ENCODE measurements at regions not wholly inside any gene's neighbourhood (a gene's known extent, or its start where the extent isn't known, plus 50 kb on each side); places are given as distances from the start of the nearest gene placed in this dataset.

- TF ChIP-seq REST (tag by site-specific recombination; IDR thresholded peaks at IDR 0.05) (no peak), ZIC2 (tag by site-specific recombination; IDR thresholded peaks at IDR 0.05) (no peak), PRDM2 (tag by site-specific recombination; IDR thresholded peaks at IDR 0.05; ENCODE audit: borderline replicate concordance) (no peak), CTCF (tag by site-specific recombination; IDR thresholded peaks at IDR 0.05) (no peak), ZNF530 (tag by site-specific recombination; IDR thresholded peaks at IDR 0.05; ENCODE audit: low read depth) (no peak), ZNF664 (tag by site-specific recombination; IDR thresholded peaks at IDR 0.05) (no peak), KLF8 (tag by site-specific recombination; IDR thresholded peaks at IDR 0.05) (no peak), ZNF114 (tag by site-specific recombination; IDR thresholded peaks at IDR 0.05) (no peak)
These were observed 100.2 kb downstream of the GPR85 start for GRCh38 chr7:112986256-112987031.
